ENCODE measurements at regions not wholly inside any gene's neighbourhood (a gene's known extent, or its start where the extent isn't known, plus 50 kb on each side); places are given as distances from the start of the nearest gene placed in this dataset.

- no peak overlapping the region for H2AFZ ChIP-seq (ENCODE audit: insufficient read depth, low read depth, low read length, poor library complexity, severe bottlenecking)
- H3K27ac Mint-ChIP-seq = no peak overlapping the region
- intact Hi-C loops (cut with micrococcal nuclease) = no loop called here
- H3K9me3 Mint-ChIP-seq = peaks cover 0 to 10% (median 2%) of the 10 kb centered on the region in 7 donors
- no peak overlapping the region for H3K4me3 ChIP-seq (replicated peaks in 1 of 3; ENCODE audit: low read depth in 2 of 3, low read length in 3 of 3)
- H3K36me3 ChIP-seq (replicated peaks in 1 of 2; ENCODE audit: control insufficient read depth in 1 of 2, insufficient read depth in 2 of 2, low read length in 2 of 2) = no peaks in the 10 kb centered on the region
- no peaks in the 10 kb centered on the region for H3K27me3 Mint-ChIP-seq (ENCODE audit: low read depth in 3 of 3)
- H3K27ac ChIP-seq (ENCODE audit: low read depth in 1 of 2, low read length in 2 of 2) = no peak overlapping the region
- H3K4me3 Mint-ChIP-seq = no peak overlapping the region
- no peaks in the 10 kb centered on the region for H3K9me3 ChIP-seq (replicated peaks in 1 of 2; ENCODE audit: control insufficient read depth in 1 of 2, insufficient read depth in 1 of 2, low read length in 2 of 2)
- 86% methylated on average over 3 of the region's 6 CpGs for WGBS (ENCODE audit: insufficient coverage)
- H3K27me3 ChIP-seq (ENCODE audit: control insufficient read depth in 2 of 2, insufficient read depth in 2 of 2, low read length in 2 of 2) = no peaks in the 10 kb centered on the region
- H3K36me3 Mint-ChIP-seq = no peaks in the 10 kb centered on the region
- no peak for TF ChIP-seq CTCF (IDR thresholded peaks at IDR 0.05)
- H3K79me2 ChIP-seq (ENCODE audit: insufficient read depth, low read length) = no peaks in the 10 kb centered on the region
- H3K9ac ChIP-seq (ENCODE audit: insufficient read depth, low read length, poor library complexity, severe bottlenecking) = no peak overlapping the region
- H3K4me1 Mint-ChIP-seq = no peaks in the 10 kb centered on the region
- DNase-seq = no peak
- no peak overlapping the region for H3K4me2 ChIP-seq (replicated peaks; ENCODE audit: extremely low read depth, low read length, poor library complexity, severe bottlenecking)
- H4K20me1 ChIP-seq (ENCODE audit: insufficient read depth, low read length) = no peaks in the 10 kb centered on the region
- H3K4me1 ChIP-seq (ENCODE audit: control insufficient read depth in 1 of 2, insufficient read depth in 2 of 2, low read length in 2 of 2) = no peaks in the 10 kb centered on the region
Measured at GRCh38 chr18:52002600-52002999, 337.4 kb upstream of the DCC start.

GRCh38 chr18:52007105-52007504 lies 332.9 kb upstream of the DCC start:
- Histone ChIP-seq H3K4me3 (replicated peaks in 1 of 3; ENCODE audit: low read depth in 2 of 3, low read length in 3 of 3) (no peak overlapping the region), H3K9me3 (replicated peaks in 1 of 2; ENCODE audit: control insufficient read depth in 1 of 2, insufficient read depth in 1 of 2, low read length in 2 of 2) (no peaks in the 10 kb centered on the region), H4K20me1 (ENCODE audit: insufficient read depth, low read length) (no peaks in the 10 kb centered on the region), H3K79me2 (ENCODE audit: insufficient read depth, low read length) (no peaks in the 10 kb centered on the region), H3K4me2 (replicated peaks; ENCODE audit: extremely low read depth, low read length, poor library complexity, severe bottlenecking) (no peak overlapping the region), H3K36me3 (replicated peaks in 1 of 2; ENCODE audit: control insufficient read depth in 1 of 2, insufficient read depth in 2 of 2, low read length in 2 of 2) (no peaks in the 10 kb centered on the region), H3K4me1 (ENCODE audit: control insufficient read depth in 1 of 2, insufficient read depth in 2 of 2, low read length in 2 of 2) (no peaks in the 10 kb centered on the region), H3K27ac (ENCODE audit: low read depth in 1 of 2, low read length in 2 of 2) (no peak overlapping the region), H2AFZ (ENCODE audit: insufficient read depth, low read depth, low read length, poor library complexity, severe bottlenecking) (no peak overlapping the region), H3K9ac (ENCODE audit: insufficient read depth, low read length, poor library complexity, severe bottlenecking) (no peak overlapping the region), H3K27me3 (ENCODE audit: control insufficient read depth in 2 of 2, insufficient read depth in 2 of 2, low read length in 2 of 2) (no peaks in the 10 kb centered on the region)
- TF ChIP-seq CTCF (IDR thresholded peaks at IDR 0.05) = no peak
- Mint-ChIP-seq H3K9me3 (peaks cover 0 to 8% (median 2%) of the 10 kb centered on the region in 7 donors), H3K36me3 (no peaks in the 10 kb centered on the region), H3K27me3 (ENCODE audit: low read depth in 3 of 3) (no peaks in the 10 kb centered on the region), H3K4me1 (no peaks in the 10 kb centered on the region), H3K27ac (no peak overlapping the region), H3K4me3 (no peak overlapping the region)
- no peak for DNase-seq
- intact Hi-C loops (cut with micrococcal nuclease) = no loop called here
- WGBS (ENCODE audit: insufficient coverage) = 69% methylated on average over 1 of the region's 2 CpGs

Data from CD14-positive monocyte (primary cell).